Ovary (tissue), 3 donors: ENCODE measurements at regions not wholly inside any gene's neighbourhood (a gene's known extent, or its start where the extent isn't known, plus 50 kb on each side); places are given as distances from the start of the nearest gene placed in this dataset.

ENCODE experiments used
- CTCF ChIP-seq, 3 donors: fragments of 450-650 bp in 2 of 3; fragments of 200-600 bp in 1 of 3; IDR thresholded peaks; one replicate each; pipeline versions ENCODE4 v1.5.1 to v1.8.0; 2016 to 2022; ENCODE audit warnings: antibody characterized with exemption in 3 of 3, mild to moderate bottlenecking in 1 of 3
- EP300 ChIP-seq: sonication (generic); formaldehyde crosslinking; IDR thresholded peaks from one replicate; pipeline ENCODE4 v1.6.1; 2017; ENCODE audit warnings: antibody characterized with exemption
- POLR2A ChIP-seq: fragments of 450-650 bp; IDR thresholded peaks from one replicate; pipeline ENCODE4 v1.6.1; 2017; ENCODE audit warnings: antibody characterized with exemption, mild to moderate bottlenecking, moderate library complexity
- donor health status: DM: no; HTN: no; CAD: no.

- TF ChIP-seq CTCF (IDR thresholded peaks at IDR 0.05) = no peak
- no peak for TF ChIP-seq POLR2A
- TF ChIP-seq EP300 = no peak
Measured at GRCh38 chr14:106013879-106014376, 487.5 kb downstream of the TMEM121 start.
